Stomach (tissue), 4 donors: ENCODE measurements at regions not wholly inside any gene's neighbourhood (a gene's known extent, or its start where the extent isn't known, plus 50 kb on each side); places are given as distances from the start of the nearest gene placed in this dataset.

Source experiments
- EP300 ChIP-seq: sonication (generic); formaldehyde crosslinking; IDR thresholded peaks from one replicate; pipeline ENCODE4 v1.6.1; 2017; ENCODE audit warnings: antibody characterized with exemption
- POLR2A ChIP-seq, 4 donors: fragments of 450-650 bp; IDR thresholded peaks; one replicate each; pipeline ENCODE4 v1.6.1; 2016; ENCODE audit warnings: antibody characterized with exemption in 4 of 4, control low read depth in 2 of 4, mild to moderate bottlenecking in 1 of 4, moderate library complexity in 1 of 4
- POLR2AphosphoS5 ChIP-seq, 3 donors: sonication (generic); formaldehyde crosslinking; IDR thresholded peaks; one replicate each; pipeline ENCODE4 v1.6.1; 2016; ENCODE audit warnings: antibody characterized with exemption in 3 of 3
- TF ChIP-seq, protein P1 (sequence below), 7 experiments: fragments of 450-650 bp in 4 of 7; fragments of 200-600 bp in 3 of 7; sonication (generic) in 3 of 7; IDR thresholded peaks; one replicate each; pipeline ENCODE4 v1.5.1; 2016 to 2019; ENCODE audit warnings: antibody characterized with exemption in 7 of 7, control low read depth in 2 of 7, mild to moderate bottlenecking in 1 of 7

DNA sequence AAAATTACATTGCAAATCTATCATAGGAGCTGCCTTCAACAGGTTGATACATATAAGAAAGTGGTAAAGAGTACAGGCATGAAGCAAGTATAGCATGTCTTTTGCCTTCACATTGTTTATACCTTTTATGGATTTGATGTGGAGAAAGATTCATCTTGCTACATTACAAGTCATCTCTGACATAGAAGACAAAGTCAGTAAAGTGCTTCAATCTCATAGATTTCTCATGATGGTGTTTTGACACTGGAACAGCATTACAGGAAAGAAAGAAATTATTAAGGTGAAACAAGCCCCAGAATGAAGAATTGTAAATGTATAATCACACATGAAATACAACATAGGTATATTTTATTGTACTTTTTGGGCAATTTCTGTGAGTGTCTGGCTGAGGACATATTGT lies 580.7 kb upstream of the MMS22L start:
- TF ChIP-seq, protein P1, sequence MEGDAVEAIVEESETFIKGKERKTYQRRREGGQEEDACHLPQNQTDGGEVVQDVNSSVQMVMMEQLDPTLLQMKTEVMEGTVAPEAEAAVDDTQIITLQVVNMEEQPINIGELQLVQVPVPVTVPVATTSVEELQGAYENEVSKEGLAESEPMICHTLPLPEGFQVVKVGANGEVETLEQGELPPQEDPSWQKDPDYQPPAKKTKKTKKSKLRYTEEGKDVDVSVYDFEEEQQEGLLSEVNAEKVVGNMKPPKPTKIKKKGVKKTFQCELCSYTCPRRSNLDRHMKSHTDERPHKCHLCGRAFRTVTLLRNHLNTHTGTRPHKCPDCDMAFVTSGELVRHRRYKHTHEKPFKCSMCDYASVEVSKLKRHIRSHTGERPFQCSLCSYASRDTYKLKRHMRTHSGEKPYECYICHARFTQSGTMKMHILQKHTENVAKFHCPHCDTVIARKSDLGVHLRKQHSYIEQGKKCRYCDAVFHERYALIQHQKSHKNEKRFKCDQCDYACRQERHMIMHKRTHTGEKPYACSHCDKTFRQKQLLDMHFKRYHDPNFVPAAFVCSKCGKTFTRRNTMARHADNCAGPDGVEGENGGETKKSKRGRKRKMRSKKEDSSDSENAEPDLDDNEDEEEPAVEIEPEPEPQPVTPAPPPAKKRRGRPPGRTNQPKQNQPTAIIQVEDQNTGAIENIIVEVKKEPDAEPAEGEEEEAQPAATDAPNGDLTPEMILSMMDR (IDR thresholded peaks at IDR 0.05) = no peak
- TF ChIP-seq POLR2AphosphoS5 (IDR thresholded peaks at IDR 0.05) (no peak), POLR2A (IDR thresholded peaks at IDR 0.05) (no peak), EP300 (no peak)
